Upper lobe of left lung (tissue), 6 donors: ENCODE measurements at regions not wholly inside any gene's neighbourhood (a gene's known extent, or its start where the extent isn't known, plus 50 kb on each side); places are given as distances from the start of the nearest gene placed in this dataset.
A peak's percentile ranks its signal among the peaks of the same experiment; 100 is the strongest.
"Not testable (repeated sequence)": the region's sequence is repeated elsewhere in the genome, so short reads cannot be mapped to it uniquely, and the experiment has no call there.

ENCODE experiments used
- ATAC-seq, 2 donors: fragments of 200-7000 bp; cut with Tn5 transposase; one replicate each; pipeline ENCODE4 v1.9.1; 2022; ENCODE audit warnings: mild to moderate bottlenecking in 2 of 2, moderate library complexity in 2 of 2; ENCODE audit not compliant: low FRiP score in 2 of 2
- DNase-seq, 2 donors: peaks; one replicate each; pipeline ENCODE4 v3.0.0-alpha.2; 2019 to 2020
- H3K27ac ChIP-seq, 4 donors: fragments of 200-600 bp; sonication (generic); one replicate each; pipeline ENCODE4 v1.5.1; 2016 to 2019
- H3K27me3 ChIP-seq, 4 donors: fragments of 200-600 bp; sonication (generic); one replicate each; pipeline ENCODE4 v1.5.1; 2017 to 2019
- H3K36me3 ChIP-seq, 4 donors: fragments of 200-600 bp; sonication (generic); one replicate each; pipeline ENCODE4 v1.5.1; 2016 to 2019
- H3K4me1 ChIP-seq, 4 donors: fragments of 200-600 bp; sonication (generic); one replicate each; pipeline ENCODE4 v1.5.1; 2018 to 2019
- H3K4me3 ChIP-seq, 4 donors: fragments of 200-600 bp; sonication (generic); one replicate each; pipeline ENCODE4 v1.5.1; 2017 to 2019; ENCODE audit warnings: mild to moderate bottlenecking in 2 of 4, moderate library complexity in 1 of 4
- H3K9me3 ChIP-seq, 4 donors: fragments of 200-600 bp; sonication (generic); one replicate each; pipeline ENCODE4 v1.5.1; 2018 to 2019
- CTCF ChIP-seq, 6 experiments: fragments of 450-650 bp in 4 of 6; fragments of 200-600 bp in 2 of 6; sonication (generic) in 2 of 6; IDR thresholded peaks; one replicate each; pipeline ENCODE4 v1.5.1; 2016 to 2019; ENCODE audit warnings: antibody characterized with exemption in 6 of 6
- EP300 ChIP-seq, 4 donors: sonication (generic); formaldehyde crosslinking; IDR thresholded peaks; one replicate each; pipeline ENCODE4 v1.5.1; 2017; ENCODE audit warnings: antibody characterized with exemption in 4 of 4, control low read depth in 2 of 4
- POLR2A ChIP-seq, 4 donors: fragments of 450-650 bp; IDR thresholded peaks; one replicate each; pipeline ENCODE4 v1.5.1; 2016 to 2017; ENCODE audit warnings: antibody characterized with exemption in 4 of 4, mild to moderate bottlenecking in 2 of 4
- POLR2AphosphoS5 ChIP-seq, 2 donors: sonication (generic); formaldehyde crosslinking; IDR thresholded peaks; one replicate each; pipeline ENCODE4 v1.5.1; 2017; ENCODE audit warnings: antibody characterized with exemption in 2 of 2
- WGBS, 2 donors: methylation state at CpG; one replicate each; pipeline ENCODE4 v1.1.5; 2017 to 2018; 5-methylcytosine and 5-hydroxymethylcytosine counted together
- donor health status: DM: no; HTN: no; CAD: no; lungs with moderate emphysema.
- donor health status: DM: no; HTN: yes; CAD: no; lungs with severe emphysema.

- DNase-seq (no peak), ATAC-seq (no peak)
- TF ChIP-seq POLR2AphosphoS5 (IDR thresholded peaks at IDR 0.05) (no peak), CTCF (IDR thresholded peaks at IDR 0.05) (no peak), EP300 (IDR thresholded peaks at IDR 0.05) (no peak)
- WGBS, 2 donors: 91 to 98% methylated on average over 4 of the region's 4 CpGs
- no peaks in the 10 kb centered on the region for H3K9me3 ChIP-seq
- no peak overlapping the region for H3K27ac ChIP-seq
- H3K4me3 ChIP-seq: no peak overlapping the region
- H3K36me3 ChIP-seq: no peaks in the 10 kb centered on the region
- no peaks in the 10 kb centered on the region for H3K27me3 ChIP-seq
- peaks cover 0 to 3% (median 0%) of the 10 kb centered on the region in 4 donors for H3K4me1 ChIP-seq
Observed at GRCh38 chr5:112552791-112553190, 133.7 kb upstream of the EPB41L4A start.

GRCh38 chr5:112554101-112554977 is 135.3 kb upstream of the EPB41L4A start:
- peaks cover 0 to 2% (median 0%) of the 10 kb centered on the region in 4 donors for H3K4me1 ChIP-seq
- 72 to 78% methylated on average over 13 of the region's 13 CpGs for WGBS, 2 donors
- ATAC-seq (no peak), DNase-seq (peak in 1 of 2 donors; percentile 6)
- H3K9me3 ChIP-seq: no peaks in the 10 kb centered on the region
- H3K27ac ChIP-seq: no peak overlapping the region
- H3K36me3 ChIP-seq: no peaks in the 10 kb centered on the region
- H3K27me3 ChIP-seq: no peaks in the 10 kb centered on the region
- no peak overlapping the region for H3K4me3 ChIP-seq
- no peak for TF ChIP-seq EP300 (IDR thresholded peaks at IDR 0.05)
- TF ChIP-seq CTCF (IDR thresholded peaks at IDR 0.05): no peak
- TF ChIP-seq POLR2A (IDR thresholded peaks at IDR 0.05): no peak
- TF ChIP-seq POLR2AphosphoS5 (IDR thresholded peaks at IDR 0.05): no peak

- 43 to 50% methylated on average over 2 of the region's 2 CpGs for WGBS, 2 donors
Observed at GRCh38 chr5:112555197-112555596, 136.1 kb upstream of the EPB41L4A start.

GRCh38 chr5:112555691-112556090 is 136.6 kb upstream of the EPB41L4A start:
- no peak for DNase-seq
- Histone ChIP-seq H3K4me3 (no peak overlapping the region), H3K36me3 (no peaks in the 10 kb centered on the region), H3K9me3 (no peaks in the 10 kb centered on the region), H3K27me3 (no peaks in the 10 kb centered on the region), H3K27ac (no peak overlapping the region), H3K4me1 (peaks cover 0 to 4% (median 0%) of the 10 kb centered on the region in 4 donors)
- no peak for TF ChIP-seq POLR2AphosphoS5 (IDR thresholded peaks at IDR 0.05)
- TF ChIP-seq EP300 (IDR thresholded peaks at IDR 0.05): no peak
- no peak for TF ChIP-seq CTCF (IDR thresholded peaks at IDR 0.05)
- no peak for TF ChIP-seq POLR2A (IDR thresholded peaks at IDR 0.05)
- no peak for ATAC-seq
- 65 to 66% methylated on average over 3 of the region's 3 CpGs for WGBS, 2 donors

More at GRCh38 chr5:112555197-112555596, 136.1 kb upstream of the EPB41L4A start:
- TF ChIP-seq EP300 (IDR thresholded peaks at IDR 0.05) (no peak), CTCF (IDR thresholded peaks at IDR 0.05) (no peak), POLR2A (IDR thresholded peaks at IDR 0.05) (no peak), POLR2AphosphoS5 (IDR thresholded peaks at IDR 0.05) (no peak)
- no peak for ATAC-seq
- Histone ChIP-seq H3K27me3 (no peaks in the 10 kb centered on the region), H3K9me3 (no peaks in the 10 kb centered on the region), H3K4me1 (peaks cover 0 to 4% (median 0%) of the 10 kb centered on the region in 4 donors), H3K27ac (no peak overlapping the region), H3K36me3 (no peaks in the 10 kb centered on the region), H3K4me3 (no peak overlapping the region)
- no peak for DNase-seq

- peaks cover 0 to 13% (median 10%) of the 10 kb centered on the region in 4 donors for H3K9me3 ChIP-seq
- not testable (repeated sequence) for H3K4me1 ChIP-seq, H3K4me3 ChIP-seq, ATAC-seq, H3K27me3 ChIP-seq, H3K27ac ChIP-seq, H3K36me3 ChIP-seq, DNase-seq
- 26 to 38% methylated on average over 2 of the region's 2 CpGs for WGBS, 2 donors
Observed at GRCh38 chr5:112559501-112559900, 140.4 kb upstream of the EPB41L4A start.
